ENCODE measurements at regions not wholly inside any gene's neighbourhood (a gene's known extent, or its start where the extent isn't known, plus 50 kb on each side); places are given as distances from the start of the nearest gene placed in this dataset.

DNA sequence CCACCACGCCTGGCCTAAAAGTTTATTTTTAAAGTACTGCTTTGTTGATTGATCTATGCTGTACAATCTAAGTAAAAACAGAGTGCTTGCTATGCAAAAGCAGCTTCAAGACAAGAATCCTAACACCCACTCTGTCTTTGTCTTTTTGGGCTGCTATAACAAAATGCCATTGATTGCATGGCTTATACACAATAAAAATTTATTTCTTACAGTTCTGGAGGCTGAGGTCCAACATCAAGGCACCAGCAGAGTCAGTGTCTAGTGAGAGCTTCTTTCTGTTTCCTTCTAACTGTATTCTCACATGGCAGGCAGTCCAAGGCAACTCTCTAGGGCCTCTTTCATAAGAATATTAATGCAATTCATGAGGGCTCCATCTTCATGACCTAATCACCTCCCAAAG, 63.6 kb upstream of the GJA5 start:
- H3K4me3 ChIP-seq (ENCODE audit: low read depth, low read length), result no peak overlapping the region
- DNase-seq (ENCODE audit: low read depth), result no peak
- TF ChIP-seq CTCF (IDR thresholded peaks at IDR 0.05; ENCODE audit: low read depth, low read length, missing control alignments), result no peak

DNA sequence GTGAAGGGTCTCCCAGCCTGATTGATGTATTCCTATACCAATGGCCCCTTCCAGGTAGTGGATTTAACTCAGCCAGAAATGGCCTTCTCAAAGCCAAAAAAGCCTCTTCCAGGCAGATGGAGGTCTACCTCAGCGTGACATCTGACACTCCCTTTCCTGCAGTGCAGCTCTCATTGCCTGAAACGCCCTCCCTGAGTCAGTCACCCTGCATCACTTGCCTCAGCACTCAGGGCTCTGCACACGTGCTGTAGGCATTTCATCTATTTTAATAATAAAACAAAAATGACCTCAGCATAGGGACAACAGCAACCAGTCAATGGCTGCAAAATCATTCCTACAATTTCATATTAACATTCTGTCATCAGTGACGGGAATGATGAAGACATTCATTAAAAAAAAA, 64.4 kb upstream of the GJA5 start:
- no peak for TF ChIP-seq CTCF (IDR thresholded peaks at IDR 0.05; ENCODE audit: low read depth, low read length, missing control alignments)
- no peak overlapping the region for H3K4me3 ChIP-seq (ENCODE audit: low read depth, low read length)
- DNase-seq (ENCODE audit: low read depth), result no peak

- H3K4me3 ChIP-seq (ENCODE audit: low read depth, low read length), result no peak overlapping the region
- no peak for DNase-seq (ENCODE audit: low read depth)
- TF ChIP-seq CTCF (IDR thresholded peaks at IDR 0.05; ENCODE audit: low read depth, low read length, missing control alignments), result no peak
These were observed 65.2 kb upstream of the GJA5 start for GRCh38 chr1:147825586-147825985.

DNA sequence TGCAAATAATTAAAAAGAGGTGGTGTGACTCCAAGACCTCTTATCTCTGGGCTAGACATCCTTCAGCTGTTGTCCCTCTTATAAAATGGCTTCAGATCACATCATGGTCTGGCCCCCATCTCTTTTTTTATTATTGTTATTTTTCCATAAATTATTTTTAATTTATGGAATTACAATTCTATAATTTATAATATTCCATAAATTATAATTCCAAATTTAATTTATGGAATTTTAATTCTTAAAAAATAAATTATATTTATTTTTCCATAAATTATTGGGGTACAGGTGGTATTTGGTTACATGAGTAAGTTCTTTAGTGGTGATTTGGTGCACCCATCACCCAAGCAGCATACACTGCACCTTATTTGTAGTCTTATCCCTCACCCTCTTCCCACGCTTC, 65.9 kb upstream of the GJA5 start:
- TF ChIP-seq CTCF (IDR thresholded peaks at IDR 0.05; ENCODE audit: low read depth, low read length, missing control alignments), result no peak
- DNase-seq (ENCODE audit: low read depth), result no peak
- H3K4me3 ChIP-seq (ENCODE audit: low read depth, low read length), result no peak overlapping the region

DNA sequence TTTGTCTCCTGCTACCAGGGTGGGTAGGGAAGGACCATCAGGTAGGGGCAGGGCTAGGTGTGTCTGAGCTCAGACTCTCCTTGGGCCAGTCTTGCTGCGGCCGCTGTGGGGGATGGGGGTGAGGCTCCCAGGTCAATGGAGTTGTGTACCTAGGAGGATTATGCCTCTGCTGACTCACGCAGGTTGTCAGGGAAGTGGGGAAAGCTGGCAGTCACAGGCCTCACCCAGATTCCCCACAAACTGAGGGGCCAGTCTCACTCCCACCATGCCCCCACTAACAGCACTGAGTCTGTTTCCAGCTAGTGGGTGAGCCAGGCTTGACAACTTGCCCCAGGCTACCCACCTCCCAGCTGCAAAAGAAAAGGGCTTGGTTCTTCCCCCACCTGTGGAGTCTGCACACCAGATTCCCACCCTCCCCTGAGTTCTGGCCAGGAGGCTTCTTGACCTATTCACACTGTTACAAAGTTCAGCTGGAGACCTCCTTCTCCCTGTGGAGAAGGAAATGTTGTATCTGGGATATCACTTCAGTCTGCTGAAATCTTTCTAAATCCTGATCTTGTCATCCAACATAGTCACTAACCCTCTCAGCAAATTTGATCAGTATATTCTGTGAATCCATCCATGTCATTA, 69.2 kb upstream of the GJA8 start:
- no peak for DNase-seq (ENCODE audit: low read depth)
- TF ChIP-seq CTCF (IDR thresholded peaks at IDR 0.05; ENCODE audit: low read depth, low read length, missing control alignments), result no peak

DNA sequence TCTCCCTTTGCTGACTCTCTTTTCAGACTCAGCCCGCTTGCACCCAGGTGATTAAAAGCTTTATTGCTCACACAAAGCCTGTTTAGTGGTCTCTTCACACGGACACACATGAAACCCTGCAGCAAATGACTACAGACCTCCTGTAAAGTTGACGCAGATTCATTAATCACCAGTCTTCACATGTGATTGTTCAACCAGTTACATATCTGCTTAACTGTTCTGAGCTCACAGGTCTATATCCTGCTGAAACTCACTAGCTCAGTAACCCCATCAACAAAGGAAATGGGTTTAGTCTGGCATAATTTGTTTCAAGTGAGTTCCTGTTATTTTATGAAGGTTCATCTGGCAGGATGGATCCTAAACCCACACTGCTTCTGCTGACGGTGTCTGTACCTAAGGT, 68.4 kb upstream of the GJA8 start:
- no peak for DNase-seq (ENCODE audit: low read depth)
- no peak for TF ChIP-seq CTCF (IDR thresholded peaks at IDR 0.05; ENCODE audit: low read depth, low read length, missing control alignments)
- H3K4me3 ChIP-seq (ENCODE audit: low read depth, low read length), result no peak overlapping the region

More for the DNA sequence above, 69.2 kb upstream of the GJA8 start:
- H3K4me3 ChIP-seq (ENCODE audit: low read depth, low read length), result no peak overlapping the region

- no peak overlapping the region for H3K4me3 ChIP-seq (ENCODE audit: low read depth, low read length)
- no peak for DNase-seq (ENCODE audit: low read depth)
- TF ChIP-seq CTCF (IDR thresholded peaks at IDR 0.05; ENCODE audit: low read depth, low read length, missing control alignments), result no peak
These were observed 67.8 kb upstream of the GJA8 start for GRCh38 chr1:147834810-147835209.

All from GM12864 (cell line).